Sigmoid colon (tissue), 6 donors: ENCODE measurements at regions not wholly inside any gene's neighbourhood (a gene's known extent, or its start where the extent isn't known, plus 50 kb on each side); places are given as distances from the start of the nearest gene placed in this dataset.

Experiments
- DNase-seq: peaks from one replicate; pipeline ENCODE4 v3.0.0-alpha.2; 2019
- H3K27ac ChIP-seq, 4 donors: fragments of 200-600 bp; sonication (generic); one replicate each; pipeline ENCODE4 v1.5.1; 2016 to 2019; ENCODE audit warnings: mild to moderate bottlenecking in 1 of 4
- H3K27me3 ChIP-seq, 3 donors: fragments of 200-600 bp; sonication (generic); one replicate each; pipeline ENCODE4 v1.5.1; 2019; ENCODE audit warnings: mild to moderate bottlenecking in 1 of 3
- H3K36me3 ChIP-seq, 4 donors: fragments of 200-600 bp; sonication (generic); one replicate each; pipeline ENCODE4 v1.5.1; 2016 to 2019
- H3K4me1 ChIP-seq, 4 donors: fragments of 200-600 bp; sonication (generic); one replicate each; pipeline ENCODE4 v1.5.1; 2017 to 2019
- H3K4me3 ChIP-seq, 4 donors: fragments of 200-600 bp; sonication (generic); one replicate each; pipeline ENCODE4 v1.5.1; 2017 to 2019; ENCODE audit warnings: mild to moderate bottlenecking in 2 of 4, moderate library complexity in 1 of 4
- H3K9me3 ChIP-seq, 4 donors: fragments of 200-600 bp in 3 of 4; sonication (generic) in 3 of 4; one replicate each; pipeline versions ENCODE4 v1.5.1 to v1.6.1; 2013 to 2019
- EP300 ChIP-seq, 4 donors: sonication (generic); formaldehyde crosslinking; IDR thresholded peaks; one replicate each; pipeline ENCODE4 v1.6.1; 2017; ENCODE audit warnings: antibody characterized with exemption in 4 of 4
- POLR2A ChIP-seq, 2 donors: fragments of 450-650 bp; IDR thresholded peaks; one replicate each; pipeline ENCODE4 v1.6.1; 2016; ENCODE audit warnings: antibody characterized with exemption in 2 of 2, mild to moderate bottlenecking in 2 of 2, moderate library complexity in 2 of 2
- POLR2AphosphoS5 ChIP-seq, 4 donors: sonication (generic); formaldehyde crosslinking; IDR thresholded peaks; one replicate each; pipeline ENCODE4 v1.6.1; 2017; ENCODE audit warnings: antibody characterized with exemption in 4 of 4
- WGBS, 2 donors: extraction: QIAGEN DNeasy Blood & Tissue Kit; methylation state at CpG; one replicate each; pipeline ENCODE4 v1.1.7; 2013; 5-methylcytosine and 5-hydroxymethylcytosine counted together
- intact Hi-C: fragments of 100-400 bp; cut with DNase I; formaldehyde crosslinking; loops from one replicate; pipeline ENCODE4 v1.15.1; 2023
- TF ChIP-seq, protein P1 (sequence below), 4 experiments: fragments of 450-650 bp in 3 of 4; fragments of 200-600 bp in 1 of 4; IDR thresholded peaks; one replicate each; pipeline ENCODE4 v1.5.1; 2016 to 2019; ENCODE audit warnings: antibody characterized with exemption in 4 of 4, mild to moderate bottlenecking in 3 of 4, moderate library complexity in 2 of 4
- donor health status: healthy with polysubstance abuse.
- donor health status: healthy.

- peaks cover 0 to 11% (median 0%) of the 10 kb centered on the region in 3 donors for H3K27me3 ChIP-seq
- H3K9me3 ChIP-seq = peaks cover 0 to 2% (median 0%) of the 10 kb centered on the region in 4 donors
- no peaks in the 10 kb centered on the region for H3K36me3 ChIP-seq
- 84 to 85% methylated on average over 5 of the region's 5 CpGs for WGBS, 2 donors
- no peak for DNase-seq
- H3K4me1 ChIP-seq = no peaks in the 10 kb centered on the region
- peak overlapping the region in 1 of 4 donors; percentile 25 for H3K27ac ChIP-seq
- no peak overlapping the region for H3K4me3 ChIP-seq
- TF ChIP-seq EP300 (IDR thresholded peaks at IDR 0.05) = no peak
- TF ChIP-seq, protein P1, sequence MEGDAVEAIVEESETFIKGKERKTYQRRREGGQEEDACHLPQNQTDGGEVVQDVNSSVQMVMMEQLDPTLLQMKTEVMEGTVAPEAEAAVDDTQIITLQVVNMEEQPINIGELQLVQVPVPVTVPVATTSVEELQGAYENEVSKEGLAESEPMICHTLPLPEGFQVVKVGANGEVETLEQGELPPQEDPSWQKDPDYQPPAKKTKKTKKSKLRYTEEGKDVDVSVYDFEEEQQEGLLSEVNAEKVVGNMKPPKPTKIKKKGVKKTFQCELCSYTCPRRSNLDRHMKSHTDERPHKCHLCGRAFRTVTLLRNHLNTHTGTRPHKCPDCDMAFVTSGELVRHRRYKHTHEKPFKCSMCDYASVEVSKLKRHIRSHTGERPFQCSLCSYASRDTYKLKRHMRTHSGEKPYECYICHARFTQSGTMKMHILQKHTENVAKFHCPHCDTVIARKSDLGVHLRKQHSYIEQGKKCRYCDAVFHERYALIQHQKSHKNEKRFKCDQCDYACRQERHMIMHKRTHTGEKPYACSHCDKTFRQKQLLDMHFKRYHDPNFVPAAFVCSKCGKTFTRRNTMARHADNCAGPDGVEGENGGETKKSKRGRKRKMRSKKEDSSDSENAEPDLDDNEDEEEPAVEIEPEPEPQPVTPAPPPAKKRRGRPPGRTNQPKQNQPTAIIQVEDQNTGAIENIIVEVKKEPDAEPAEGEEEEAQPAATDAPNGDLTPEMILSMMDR (IDR thresholded peaks at IDR 0.05) = no peak
- TF ChIP-seq POLR2A (IDR thresholded peaks at IDR 0.05) = no peak
- TF ChIP-seq POLR2AphosphoS5 (IDR thresholded peaks at IDR 0.05) = no peak
- intact Hi-C loops = no loop called here
Observed at GRCh38 chr10:7101451-7101850, 309.4 kb downstream of the SFMBT2 start.

GRCh38 chr10:7100032-7100702, 310.7 kb downstream of the SFMBT2 start:
- WGBS, 2 donors = 78 to 80% methylated on average over 8 of the region's 8 CpGs
- Histone ChIP-seq H3K36me3 (no peaks in the 10 kb centered on the region), H3K9me3 (peaks cover 0 to 2% (median 0%) of the 10 kb centered on the region in 4 donors), H3K27ac (peak overlapping the region in 2 of 4 donors; percentile 14 to 25), H3K4me1 (no peaks in the 10 kb centered on the region), H3K4me3 (no peak overlapping the region), H3K27me3 (peaks cover 0 to 11% (median 0%) of the 10 kb centered on the region in 3 donors)
- DNase-seq = no peak
- TF ChIP-seq POLR2A (IDR thresholded peaks at IDR 0.05) (no peak), POLR2AphosphoS5 (IDR thresholded peaks at IDR 0.05) (no peak), EP300 (IDR thresholded peaks at IDR 0.05) (no peak)
- TF ChIP-seq, protein P1 (IDR thresholded peaks at IDR 0.05) = no peak
- intact Hi-C loops = no loop called here

DNA sequence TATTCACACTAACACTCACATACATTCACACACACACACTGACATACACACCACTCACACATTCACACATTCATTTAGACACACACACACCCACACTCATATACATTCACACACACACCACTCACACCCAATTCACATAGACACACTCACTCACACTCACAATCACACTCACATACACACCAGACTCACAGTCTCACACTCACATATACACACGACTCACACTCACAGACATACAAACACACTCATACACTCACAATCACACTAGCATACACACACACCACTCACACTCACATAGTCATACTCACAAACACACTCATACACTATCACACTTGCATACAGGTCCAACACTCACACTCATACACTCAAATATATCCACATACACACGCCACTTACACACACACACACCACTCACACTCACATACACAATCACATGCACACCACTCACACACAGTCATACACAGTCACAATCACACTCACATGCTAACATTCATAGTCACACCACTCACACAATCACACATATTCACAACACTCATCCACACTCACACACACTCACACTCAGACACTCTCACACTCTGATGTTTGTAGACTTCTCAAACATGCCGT, 312.6 kb downstream of the SFMBT2 start:
- TF ChIP-seq POLR2AphosphoS5 (IDR thresholded peaks at IDR 0.05) = no peak
- TF ChIP-seq EP300 (IDR thresholded peaks at IDR 0.05) = no peak
- no peak for TF ChIP-seq POLR2A (IDR thresholded peaks at IDR 0.05)
- TF ChIP-seq, protein P1 (IDR thresholded peaks at IDR 0.05) = no peak
- Histone ChIP-seq H3K36me3 (no peaks in the 10 kb centered on the region), H3K4me1 (no peaks in the 10 kb centered on the region), H3K9me3 (peaks cover 0 to 2% (median 0%) of the 10 kb centered on the region in 4 donors), H3K27ac (no peak overlapping the region), H3K27me3 (peaks cover 0 to 11% (median 0%) of the 10 kb centered on the region in 3 donors), H3K4me3 (no peak overlapping the region)
- intact Hi-C loops = no loop called here
- 72 to 86% methylated on average over 3 of the region's 3 CpGs for WGBS, 2 donors
- no peak for DNase-seq

GRCh38 chr10:7094781-7095180, 316.1 kb downstream of the SFMBT2 start:
- intact Hi-C loops = loop anchor here (5.0 kb wide), 1 partner anchor 182 kb away; no protein-coding TSS in a partner anchor
- TF ChIP-seq, protein P1 (IDR thresholded peaks at IDR 0.05) = no peak
- TF ChIP-seq POLR2A (IDR thresholded peaks at IDR 0.05) (no peak), POLR2AphosphoS5 (IDR thresholded peaks at IDR 0.05) (no peak)
- Histone ChIP-seq H3K27me3 (no peaks in the 10 kb centered on the region), H3K4me3 (no peak overlapping the region), H3K27ac (no peak overlapping the region), H3K9me3 (no peaks in the 10 kb centered on the region), H3K36me3 (no peaks in the 10 kb centered on the region), H3K4me1 (peaks cover 0 to 14% (median 9%) of the 10 kb centered on the region in 4 donors)
- WGBS, 2 donors = 20 to 62% methylated on average over 6 of the region's 6 CpGs
- DNase-seq = no peak
